SHP77 treated with DMSO at 0.1 percent for 48 hours (cell line): ENCODE measurements at regions not wholly inside any gene's neighbourhood (a gene's known extent, or its start where the extent isn't known, plus 50 kb on each side); places are given as distances from the start of the nearest gene placed in this dataset.
"Not testable (repeated sequence)": the region's sequence is repeated elsewhere in the genome, so short reads cannot be mapped to it uniquely, and the experiment has no call there.

Source experiments
- DNase-seq: peaks from one replicate; lab custom pipeline; 2025; lab: John Stamatoyannopoulos, UW

DNA sequence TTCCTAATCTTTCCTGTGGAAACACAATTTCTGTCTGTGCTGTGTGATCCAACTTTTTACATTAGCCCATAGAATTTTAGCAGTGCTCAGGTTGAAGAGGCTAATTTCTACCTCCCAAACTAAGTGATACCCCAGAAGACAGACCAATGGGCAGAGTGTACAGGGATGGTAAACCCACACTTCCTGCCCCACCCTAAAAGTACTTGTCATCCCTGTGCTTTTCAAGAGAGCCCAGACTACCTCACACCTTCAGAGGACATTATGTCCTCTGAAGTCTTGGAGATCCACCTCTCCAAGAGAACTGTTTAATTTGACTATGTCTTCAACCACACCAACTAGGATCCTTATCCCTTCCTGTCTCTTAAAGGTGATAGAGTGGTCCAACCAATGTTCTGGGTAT is 82.0 kb upstream of the ACSL1 start:
- DNase-seq, result no peak

DNA sequence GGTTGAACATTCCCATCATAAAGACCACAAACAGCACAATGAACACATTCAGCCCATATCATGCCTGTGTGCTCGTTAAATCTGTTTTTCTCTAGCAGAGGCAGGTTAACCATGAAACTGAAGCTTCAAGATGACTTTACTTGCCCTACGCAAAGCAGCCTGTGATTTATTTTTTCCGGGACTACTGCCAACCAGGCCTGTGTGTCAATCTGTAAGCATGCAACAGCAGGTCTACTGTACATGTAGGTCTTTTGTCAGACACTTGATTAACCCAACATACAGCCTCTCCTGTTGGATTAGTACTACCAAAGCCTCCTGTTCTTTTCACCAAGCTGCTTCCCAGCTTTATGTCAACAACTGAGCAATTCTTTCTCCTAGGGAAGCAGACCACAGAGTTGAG is 85.5 kb upstream of the ACSL1 start:
- peak; percentile 4 for DNase-seq

DNA sequence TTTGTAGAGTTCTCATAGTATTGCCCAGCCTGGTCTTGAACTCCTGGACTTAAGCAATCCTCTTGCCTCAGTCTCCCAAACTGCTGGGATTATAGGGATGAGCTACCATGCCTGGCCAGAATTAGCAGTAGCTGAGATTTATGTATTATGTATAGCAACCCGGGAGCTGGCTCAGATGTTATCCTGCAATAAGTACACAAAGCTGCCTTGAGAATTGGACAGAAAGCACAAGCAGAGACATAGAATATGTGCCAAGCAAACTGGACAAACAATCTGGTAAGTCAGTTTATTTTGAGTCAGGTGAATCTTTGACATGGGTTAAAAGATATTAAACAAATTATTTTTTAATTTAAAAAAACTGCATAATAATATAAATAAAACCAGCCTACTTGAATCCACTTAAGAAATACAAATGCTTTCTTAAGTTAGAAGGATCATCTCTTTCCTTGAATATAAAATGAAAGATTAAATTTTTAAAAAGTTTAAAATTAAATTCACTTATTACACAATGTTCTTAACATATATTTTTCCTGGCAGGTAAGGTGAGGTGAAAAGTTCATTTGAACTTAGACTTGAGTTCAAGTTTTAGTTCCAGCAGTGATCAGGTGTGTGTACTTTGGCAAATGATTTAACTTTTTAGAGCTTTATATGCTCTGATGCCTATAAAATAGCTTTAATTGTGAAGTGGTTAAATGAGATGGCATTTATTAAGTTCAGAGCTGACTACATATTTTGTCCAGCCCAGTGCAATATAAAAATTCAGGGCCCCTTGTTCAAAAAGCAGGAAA is 87.8 kb upstream of the ACSL1 start:
- DNase-seq, result no peak

DNA sequence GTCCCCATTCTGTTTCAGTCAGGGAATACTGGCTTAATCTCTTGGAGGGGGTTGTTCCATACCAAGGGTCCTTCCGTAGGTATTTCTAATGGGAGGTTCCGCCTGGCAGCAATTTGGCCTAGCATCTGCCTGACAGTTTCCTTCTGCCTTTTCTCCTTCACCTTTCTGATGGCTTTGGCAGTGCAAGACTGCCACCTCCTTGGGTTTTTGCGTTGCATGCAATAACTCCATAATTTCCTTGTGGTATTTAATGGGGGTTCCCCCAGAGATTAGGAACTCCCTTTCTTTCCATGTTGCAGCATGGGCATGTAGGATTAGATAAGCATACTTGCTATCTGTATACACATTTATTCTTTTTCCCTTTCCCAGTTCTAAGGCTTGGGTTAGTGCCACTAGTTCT is 93.0 kb upstream of the ACSL1 start:
- not testable (repeated sequence) for DNase-seq

DNA sequence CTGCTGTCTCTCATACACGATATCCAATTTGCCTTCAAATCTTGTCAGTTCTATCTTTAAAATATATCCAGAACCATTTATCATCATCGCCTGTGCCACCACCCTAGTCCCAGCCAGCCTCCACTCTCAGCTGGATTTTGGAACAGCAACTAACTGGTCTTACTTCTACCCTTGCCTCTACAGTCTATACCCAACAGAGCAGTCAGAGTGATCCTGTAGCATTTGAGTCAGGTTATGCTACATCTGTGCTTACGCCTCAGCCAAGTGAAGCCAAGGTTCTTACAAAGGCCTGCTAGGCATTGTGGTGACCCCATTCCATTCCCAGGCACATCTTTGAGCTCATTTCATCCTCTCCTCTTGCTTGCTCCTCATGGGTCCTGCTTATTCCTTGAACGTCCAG is 95.7 kb upstream of the ACSL1 start:
- DNase-seq, result no peak

DNA sequence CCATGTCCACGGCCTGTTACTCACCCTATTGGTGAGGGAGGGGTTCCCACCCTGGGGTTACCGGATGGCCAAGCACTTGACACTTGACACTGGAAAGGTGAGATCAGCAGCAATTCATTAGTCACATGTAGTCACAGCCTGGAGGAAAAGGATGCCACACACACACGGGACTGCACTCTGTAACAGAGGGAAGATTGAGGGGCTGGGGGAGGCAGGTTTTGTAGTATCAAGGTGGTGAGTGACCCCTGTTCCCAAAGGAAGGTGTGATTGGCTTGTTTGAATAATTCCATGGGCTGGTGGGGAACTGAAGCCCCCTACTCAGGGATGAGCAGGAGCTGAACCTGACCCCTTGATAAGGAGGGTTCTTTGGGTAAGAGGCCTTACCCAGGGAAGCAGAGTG is 96.0 kb upstream of the HELT start:
- no peak for DNase-seq

DNA sequence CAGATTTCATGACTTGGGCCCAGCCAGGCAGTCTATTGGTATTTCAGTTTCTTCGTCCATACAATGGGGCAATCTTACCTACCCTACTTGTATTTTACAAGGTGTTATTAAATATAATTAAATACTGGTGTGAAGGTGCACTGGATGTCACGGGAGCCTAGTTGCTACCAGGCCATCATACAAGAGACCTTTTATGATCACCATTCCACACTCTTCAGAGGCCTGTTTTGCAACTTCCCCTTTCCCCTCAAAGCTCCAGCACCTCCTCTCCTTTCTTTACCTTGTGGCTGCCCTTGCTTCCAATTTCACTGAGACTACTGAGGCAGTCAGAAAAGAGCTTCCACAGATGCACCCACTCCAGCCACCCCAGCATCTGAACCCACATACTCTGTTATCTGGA is 93.8 kb upstream of the HELT start:
- DNase-seq, result no peak

DNA sequence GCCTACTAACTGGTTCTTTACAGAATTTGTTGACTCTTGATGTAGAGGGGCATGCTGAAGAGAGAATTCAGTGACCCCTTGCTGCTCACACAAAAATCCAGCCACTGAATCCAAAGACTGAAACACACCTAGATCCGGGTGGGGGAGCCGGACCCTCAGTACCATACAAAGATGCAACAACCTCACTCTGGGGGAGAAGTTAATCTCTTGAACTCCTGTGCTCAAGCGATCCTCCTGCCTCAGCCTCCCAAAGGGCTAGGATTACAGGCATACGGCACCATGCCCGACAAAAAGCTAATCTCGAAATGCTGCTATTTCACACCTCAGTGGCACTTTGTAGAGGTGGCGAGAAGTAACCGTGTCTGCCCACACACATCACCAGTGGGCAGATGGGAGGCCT is 88.8 kb upstream of the HELT start:
- DNase-seq, result no peak

DNA sequence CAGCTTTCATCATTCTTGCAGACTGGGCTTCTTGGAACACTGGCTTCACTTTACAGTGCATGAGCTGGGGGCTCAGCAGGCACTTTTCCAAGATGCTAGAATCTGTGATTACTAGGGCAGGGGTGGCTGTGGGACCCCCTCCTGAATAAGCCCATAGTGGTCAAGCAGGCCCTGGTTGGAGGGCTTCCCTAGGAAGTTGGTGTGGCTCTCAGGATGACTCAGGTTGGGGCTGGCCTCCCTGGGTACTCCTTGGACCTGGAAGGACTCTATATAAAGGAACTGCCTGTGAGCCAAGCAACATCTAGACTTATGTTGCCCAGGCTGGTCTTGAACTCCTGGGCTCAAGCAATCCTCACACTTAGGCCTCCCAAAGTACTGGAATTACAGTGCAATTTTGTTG is 88.3 kb upstream of the HELT start:
- no peak for DNase-seq

DNA sequence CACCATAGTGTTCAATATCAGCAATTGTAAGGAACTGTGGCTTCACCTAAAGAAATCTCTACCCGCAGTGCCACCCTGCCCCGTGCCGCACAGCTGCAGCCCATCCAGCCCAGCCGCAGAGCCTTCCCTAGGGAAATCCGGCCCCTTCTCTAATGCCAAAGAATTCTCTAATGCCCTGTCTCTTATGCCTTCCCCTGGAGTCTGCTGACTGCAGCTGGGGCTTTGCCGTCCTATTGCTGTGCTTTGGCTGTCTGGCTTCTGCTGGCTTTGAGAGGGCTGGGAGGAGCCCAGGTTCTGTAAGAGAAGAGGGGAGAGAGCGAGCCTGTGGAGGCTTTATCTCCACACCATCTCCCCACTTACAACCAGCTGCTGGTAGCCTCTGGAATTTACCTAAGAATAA is 85.9 kb upstream of the HELT start:
- no peak for DNase-seq

DNA sequence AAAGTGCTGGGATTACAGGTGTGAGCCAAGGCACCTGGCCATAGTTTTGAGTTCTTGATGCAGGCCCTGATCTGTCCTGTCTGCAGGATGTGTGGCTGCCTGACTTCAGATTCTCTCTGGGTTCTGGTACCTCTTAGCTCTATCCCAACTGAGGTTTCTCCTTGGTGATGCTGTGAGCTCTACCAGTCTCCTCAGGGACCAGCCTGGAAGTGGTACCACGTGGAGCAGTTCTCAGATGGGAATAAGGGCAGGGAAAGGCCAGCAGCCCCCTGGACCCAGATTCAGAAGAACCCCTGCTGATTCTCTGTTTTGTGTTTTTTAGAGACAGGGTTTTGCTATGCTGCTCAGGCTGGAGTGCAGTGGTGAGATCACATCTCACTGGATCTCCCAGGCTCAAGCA is 85.0 kb upstream of the HELT start:
- DNase-seq, result no peak

DNA sequence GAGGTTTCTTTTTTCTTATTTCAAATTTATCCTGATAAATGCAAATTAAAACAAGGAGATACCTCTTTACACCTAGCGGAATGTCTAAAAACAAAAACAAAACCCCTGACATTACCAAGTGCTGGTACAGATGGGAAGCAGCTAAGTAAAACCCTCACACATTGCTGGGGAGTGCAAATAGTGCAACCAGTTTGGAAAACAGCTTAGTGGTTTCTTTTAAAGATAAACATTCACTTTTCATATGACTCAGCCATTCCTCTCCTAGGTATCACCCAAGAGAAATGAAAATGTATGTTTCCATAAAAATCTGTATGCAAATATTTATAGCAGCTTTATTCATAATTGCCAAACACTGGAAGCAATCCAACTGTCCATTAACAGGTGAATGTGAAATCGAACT is 84.1 kb upstream of the HELT start:
- no peak for DNase-seq

DNA sequence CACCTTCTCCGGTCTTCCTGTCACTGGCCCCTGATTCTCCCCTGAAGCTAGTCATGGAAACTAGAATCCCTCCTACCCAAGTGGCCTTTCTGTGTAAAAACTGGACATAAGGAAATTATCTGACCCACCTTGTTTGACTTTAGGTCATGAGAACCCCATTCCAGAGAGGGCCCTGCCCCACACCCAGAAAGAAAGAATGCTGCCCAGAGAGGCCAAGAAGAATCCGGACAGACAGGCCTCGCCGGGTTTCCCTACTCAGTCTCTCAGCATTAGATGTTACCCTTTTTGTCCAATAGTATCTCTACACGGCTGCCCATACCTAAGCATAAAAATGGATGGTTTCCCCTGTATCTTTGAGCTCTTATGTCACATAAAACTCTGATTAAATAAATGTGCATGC is 83.3 kb upstream of the HELT start:
- DNase-seq, result no peak

DNA sequence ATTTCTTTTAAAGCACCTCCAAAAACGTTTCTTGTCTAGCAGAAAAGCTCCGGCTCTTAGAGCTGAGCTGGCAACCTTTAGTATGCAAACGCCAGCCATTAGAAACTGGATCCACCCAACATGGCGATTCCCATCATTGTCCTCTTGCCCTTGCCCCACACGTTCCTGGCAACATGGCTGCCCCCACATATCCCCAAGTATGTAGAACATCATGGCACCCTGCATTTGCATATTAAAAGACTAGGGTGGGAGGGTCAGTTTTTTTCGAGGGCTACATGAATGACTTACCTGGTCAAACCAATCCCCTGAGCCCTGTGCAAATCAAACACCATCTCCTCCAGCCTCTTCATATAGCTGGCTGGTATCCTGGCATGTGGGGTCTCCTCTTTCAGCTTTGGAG is 82.2 kb upstream of the HELT start:
- DNase-seq, result no peak

DNA sequence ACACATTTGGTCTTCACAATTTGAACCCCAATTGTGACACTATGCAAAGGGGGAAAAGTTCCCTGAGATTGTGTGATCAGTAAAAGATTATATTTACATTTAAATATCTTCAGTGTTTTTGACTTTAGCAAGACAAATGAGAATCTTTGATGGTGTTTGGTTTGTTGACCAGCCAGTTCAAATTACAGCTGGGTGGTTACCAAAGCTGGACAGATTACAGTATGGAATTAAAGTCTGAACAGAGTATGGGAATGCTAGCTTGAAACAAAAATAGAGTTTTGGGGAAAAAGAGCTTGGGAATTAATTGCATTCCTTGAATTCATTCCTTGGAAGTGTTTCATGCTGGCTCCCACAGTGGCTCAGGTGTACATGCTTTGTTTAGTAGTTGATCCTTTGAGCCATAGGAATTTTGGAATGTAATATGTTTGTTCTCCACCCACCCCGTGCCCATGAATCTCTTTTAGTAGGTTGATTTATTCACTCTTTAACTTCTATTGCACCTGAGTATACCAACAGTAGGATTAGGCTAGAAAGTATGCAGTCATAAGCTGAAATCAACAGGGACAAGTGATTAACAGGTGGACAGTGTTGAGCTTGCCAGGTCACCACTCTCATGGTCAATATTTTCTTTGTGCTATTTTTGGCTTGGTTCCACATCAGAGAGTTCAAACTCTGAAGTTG is 81.1 kb upstream of the HELT start:
- DNase-seq, result no peak

DNA sequence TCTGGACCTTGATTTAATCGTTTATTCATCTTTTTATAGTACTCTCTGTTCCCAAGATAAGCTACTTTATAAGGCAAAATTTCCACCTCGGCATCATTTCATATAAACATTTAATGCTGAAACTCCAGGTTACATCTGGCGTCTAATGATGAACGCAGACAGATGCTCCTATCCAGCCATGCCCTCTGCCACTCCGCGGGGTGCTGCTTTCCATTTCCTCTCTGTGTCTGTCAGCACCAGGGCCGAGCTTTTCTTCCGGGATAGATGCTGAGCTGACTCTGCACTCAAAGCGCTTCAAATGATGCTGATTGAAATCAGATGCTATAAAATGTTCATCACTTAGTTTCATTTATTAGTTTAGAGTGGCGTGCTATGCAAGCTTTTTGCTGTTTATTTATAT is 80.5 kb upstream of the HELT start:
- peak; percentile 3 for DNase-seq

DNA sequence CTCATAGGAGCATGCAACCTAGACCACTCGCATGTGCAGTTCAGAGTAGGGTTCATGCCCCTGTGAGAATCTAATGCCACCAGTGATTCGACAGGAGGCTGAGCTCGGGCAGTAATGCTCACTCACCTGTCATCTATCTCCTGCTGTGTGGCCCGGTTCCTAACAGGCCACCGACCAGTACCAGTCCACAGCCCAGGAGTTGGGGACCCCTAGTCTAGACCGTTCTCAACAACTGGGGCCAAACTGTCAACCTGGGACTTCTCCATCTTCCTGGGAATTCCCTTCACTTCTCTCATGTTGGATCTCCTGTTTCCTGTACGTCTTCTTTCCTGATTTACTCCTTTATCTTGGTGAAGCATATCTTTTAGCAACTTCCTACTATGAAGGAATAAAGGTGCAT is 79.4 kb upstream of the HELT start:
- DNase-seq, result no peak

DNA sequence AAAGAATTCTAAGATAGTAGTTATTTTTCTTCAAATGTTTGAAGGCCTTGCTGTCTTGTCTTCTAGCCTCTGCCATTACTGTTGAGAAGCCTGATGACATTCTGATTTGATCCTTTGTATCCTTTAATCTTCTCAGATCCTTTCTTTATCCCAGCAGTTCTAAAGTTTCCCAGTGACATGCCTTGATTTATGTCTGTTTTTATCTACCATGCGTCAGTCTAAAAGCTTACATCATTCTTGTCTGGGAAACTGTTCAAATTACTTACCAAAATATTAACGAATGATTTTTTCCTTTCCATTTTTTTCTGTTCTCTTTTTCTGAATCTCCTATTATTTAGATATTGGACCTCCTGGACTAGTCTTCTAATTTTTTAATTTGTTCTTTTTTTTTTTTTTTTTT is 78.3 kb upstream of the HELT start:
- no peak for DNase-seq

DNA sequence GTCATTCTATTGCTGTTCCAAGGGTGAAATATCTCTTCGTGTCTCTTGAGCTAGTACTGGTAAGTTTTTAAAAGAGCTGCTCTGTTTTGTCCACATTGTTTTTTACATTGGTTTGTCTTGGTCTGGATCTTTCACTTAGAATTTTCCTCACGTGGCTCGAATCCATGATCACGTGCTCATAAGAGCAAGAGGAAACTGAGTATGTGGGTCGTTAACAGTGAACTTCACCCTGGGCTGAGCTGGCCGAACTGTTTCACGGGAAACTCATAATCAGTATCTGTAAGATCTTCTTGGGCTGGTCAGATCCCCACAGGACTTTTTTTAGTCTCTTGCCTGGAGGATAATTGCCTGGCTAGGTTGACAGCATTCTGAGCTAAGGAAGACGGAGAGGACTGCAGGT is 77.8 kb upstream of the HELT start:
- no peak for DNase-seq

DNA sequence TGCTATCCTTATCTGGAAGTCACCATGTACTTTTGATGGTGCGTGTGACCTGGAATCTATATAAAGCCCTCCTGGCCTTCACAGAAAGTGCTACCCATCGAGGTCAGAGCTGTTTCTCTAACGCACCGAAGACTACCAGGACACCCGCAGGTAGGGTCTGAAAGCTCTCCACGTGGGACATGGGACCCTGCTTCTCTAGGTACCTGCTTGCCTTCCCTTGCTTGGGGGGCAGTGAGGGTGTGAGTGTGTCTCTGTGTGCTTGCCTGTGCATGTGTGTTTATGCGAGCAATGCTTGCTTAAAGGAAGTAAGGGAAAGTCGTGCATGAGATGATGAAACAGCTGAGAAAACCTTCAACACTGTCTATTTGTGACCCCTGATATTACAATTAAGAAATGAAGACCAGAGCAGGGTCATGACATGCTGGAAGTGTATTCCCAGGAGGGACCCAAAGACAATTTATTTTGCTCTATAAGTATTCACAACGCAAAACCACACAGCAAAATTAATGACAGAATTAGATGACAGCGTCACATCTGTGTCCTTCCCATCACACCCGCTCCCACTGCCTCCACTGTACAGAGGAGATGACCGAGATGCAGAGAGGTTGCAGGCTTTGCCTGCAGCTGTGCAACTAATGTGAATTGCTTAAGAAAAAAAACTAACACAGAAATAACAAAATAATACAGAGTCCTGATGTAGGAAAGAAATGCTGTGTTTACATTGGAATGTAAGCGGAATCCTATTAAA is 76.4 kb upstream of the HELT start:
- DNase-seq, result no peak

DNA sequence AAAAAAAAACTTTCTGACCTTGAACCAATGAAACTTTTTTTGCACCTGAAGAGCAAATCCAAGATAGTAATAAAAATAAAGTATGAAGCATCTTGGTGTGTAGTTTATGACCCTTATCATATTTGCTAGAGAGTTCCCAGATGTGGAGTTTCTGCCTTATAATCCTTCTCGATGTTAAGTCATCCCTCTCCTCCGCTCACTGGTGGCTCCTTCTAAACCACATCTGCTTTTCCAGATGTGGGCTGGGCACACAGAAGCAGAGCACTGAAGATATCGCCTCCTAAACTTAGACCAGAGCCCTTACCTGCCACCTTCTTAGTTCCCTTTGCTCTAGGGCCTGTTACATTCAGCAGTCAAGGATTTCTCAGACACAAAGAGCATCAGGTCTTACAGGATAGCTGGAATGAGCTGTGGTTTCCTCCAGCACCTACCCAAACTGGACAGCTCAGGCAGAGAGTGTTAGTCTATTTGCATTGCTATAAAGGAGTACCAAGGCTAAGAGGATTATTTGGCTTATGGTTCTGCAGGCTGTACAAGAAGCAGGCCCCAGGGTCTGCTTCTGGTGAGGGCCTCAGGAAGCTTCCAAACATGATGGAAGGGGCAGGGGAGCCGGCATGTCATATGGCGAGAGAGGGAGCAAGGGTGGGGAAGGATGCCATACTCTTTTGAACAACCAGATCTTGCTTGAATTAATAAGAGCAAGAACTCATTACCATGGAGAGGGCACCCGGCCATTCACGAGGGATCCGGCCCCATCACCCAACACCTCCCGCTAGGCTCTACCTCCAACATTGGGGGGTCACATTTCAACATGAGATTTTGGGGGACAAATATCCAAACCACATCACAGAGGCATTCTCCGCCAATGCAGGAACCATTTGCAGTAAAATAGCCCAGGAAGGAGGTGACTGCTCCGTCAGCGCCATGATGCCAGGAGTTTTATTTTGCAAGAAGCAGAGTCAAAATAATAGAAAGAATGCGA is 75.6 kb upstream of the HELT start:
- no peak for DNase-seq

DNA sequence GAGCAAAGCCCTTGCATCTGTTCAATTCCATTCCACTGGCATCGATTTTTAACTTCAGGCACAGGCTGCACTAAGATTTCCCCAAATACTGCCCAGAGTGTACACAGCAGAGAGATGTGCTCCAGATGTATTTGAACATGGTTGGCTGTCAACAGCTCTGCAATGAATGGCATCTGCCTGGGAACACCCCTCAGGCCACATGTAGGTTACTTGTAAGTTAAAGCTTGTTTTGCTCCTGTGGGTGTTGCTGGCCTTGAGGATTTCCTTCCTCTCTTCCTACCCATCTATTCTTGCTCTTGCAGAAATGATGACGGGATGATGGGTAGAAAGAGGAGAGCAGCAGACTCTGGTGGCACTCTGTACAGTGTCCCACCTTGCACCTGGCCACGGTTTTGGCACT is 69.3 kb upstream of the HELT start:
- DNase-seq, result no peak
